ENCODE measurements at regions not wholly inside any gene's neighbourhood (a gene's known extent, or its start where the extent isn't known, plus 50 kb on each side); places are given as distances from the start of the nearest gene placed in this dataset.

DNA sequence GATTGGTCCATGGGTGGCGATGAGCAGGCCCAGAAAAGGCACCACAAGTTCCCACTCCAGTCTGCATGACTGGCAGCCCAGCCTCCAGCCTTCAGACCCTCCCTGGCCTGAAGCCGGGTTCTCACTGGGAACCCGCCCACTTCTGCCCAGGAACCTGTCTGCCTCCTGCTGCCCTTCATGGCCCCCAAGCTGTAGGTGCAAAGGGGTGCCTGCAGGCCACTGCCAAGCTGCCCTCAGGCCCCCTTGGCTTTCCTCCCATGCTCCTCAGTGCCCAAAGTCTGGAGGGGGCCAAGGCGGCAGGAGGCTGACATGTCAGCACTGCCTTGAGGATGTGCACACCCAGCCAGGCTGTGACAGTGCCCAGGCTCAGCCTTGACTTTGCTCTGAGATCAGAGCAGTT is 488.5 kb upstream of the THBS1 start:
- Histone ChIP-seq H3K9me3 (ENCODE audit: control insufficient read depth, insufficient read depth, low read depth, low read length) (no peaks in the 10 kb centered on the region), H3K4me3 (ENCODE audit: low read depth in 2 of 2, low read length in 2 of 2) (no peak overlapping the region), H3K36me3 (ENCODE audit: control insufficient read depth, insufficient read depth, low read length) (no peaks in the 10 kb centered on the region), H3K27ac (ENCODE audit: low read length) (no peak overlapping the region), H3K4me1 (ENCODE audit: control insufficient read depth, insufficient read depth, low read length) (no peaks in the 10 kb centered on the region), H3K27me3 (ENCODE audit: control insufficient read depth, insufficient read depth, low read length) (no peaks in the 10 kb centered on the region)
- ATAC-seq (no peak), DNase-seq (ENCODE audit: low read depth, low spot score) (no peak)
- in situ Hi-C loops (cut with HindIII; ENCODE audit: low pct_unique_long_range_greater_than_20kb, low sequenced_read_pairs) (no loop called here), intact Hi-C loops (cut with micrococcal nuclease; ENCODE audit: unreplicated experiment) (no loop called here)
- CTCF ChIA-PET, result no interaction called here
- POLR2A ChIA-PET, result no interaction called here
- TF ChIP-seq SIN3A (IDR thresholded peaks at IDR 0.05; ENCODE audit: borderline replicate concordance, insufficient read depth, low read depth, low read length) (no peak), TCF7L2 (IDR thresholded peaks at IDR 0.05; ENCODE audit: low read depth, low read length) (no peak), POLR2AphosphoS5 (IDR thresholded peaks at IDR 0.05; ENCODE audit: low read depth, low read length) (no peak)
- TF ChIP-seq, protein P1, sequence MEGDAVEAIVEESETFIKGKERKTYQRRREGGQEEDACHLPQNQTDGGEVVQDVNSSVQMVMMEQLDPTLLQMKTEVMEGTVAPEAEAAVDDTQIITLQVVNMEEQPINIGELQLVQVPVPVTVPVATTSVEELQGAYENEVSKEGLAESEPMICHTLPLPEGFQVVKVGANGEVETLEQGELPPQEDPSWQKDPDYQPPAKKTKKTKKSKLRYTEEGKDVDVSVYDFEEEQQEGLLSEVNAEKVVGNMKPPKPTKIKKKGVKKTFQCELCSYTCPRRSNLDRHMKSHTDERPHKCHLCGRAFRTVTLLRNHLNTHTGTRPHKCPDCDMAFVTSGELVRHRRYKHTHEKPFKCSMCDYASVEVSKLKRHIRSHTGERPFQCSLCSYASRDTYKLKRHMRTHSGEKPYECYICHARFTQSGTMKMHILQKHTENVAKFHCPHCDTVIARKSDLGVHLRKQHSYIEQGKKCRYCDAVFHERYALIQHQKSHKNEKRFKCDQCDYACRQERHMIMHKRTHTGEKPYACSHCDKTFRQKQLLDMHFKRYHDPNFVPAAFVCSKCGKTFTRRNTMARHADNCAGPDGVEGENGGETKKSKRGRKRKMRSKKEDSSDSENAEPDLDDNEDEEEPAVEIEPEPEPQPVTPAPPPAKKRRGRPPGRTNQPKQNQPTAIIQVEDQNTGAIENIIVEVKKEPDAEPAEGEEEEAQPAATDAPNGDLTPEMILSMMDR (IDR thresholded peaks at IDR 0.05), result no peak
- TF ChIP-seq, protein P2, sequence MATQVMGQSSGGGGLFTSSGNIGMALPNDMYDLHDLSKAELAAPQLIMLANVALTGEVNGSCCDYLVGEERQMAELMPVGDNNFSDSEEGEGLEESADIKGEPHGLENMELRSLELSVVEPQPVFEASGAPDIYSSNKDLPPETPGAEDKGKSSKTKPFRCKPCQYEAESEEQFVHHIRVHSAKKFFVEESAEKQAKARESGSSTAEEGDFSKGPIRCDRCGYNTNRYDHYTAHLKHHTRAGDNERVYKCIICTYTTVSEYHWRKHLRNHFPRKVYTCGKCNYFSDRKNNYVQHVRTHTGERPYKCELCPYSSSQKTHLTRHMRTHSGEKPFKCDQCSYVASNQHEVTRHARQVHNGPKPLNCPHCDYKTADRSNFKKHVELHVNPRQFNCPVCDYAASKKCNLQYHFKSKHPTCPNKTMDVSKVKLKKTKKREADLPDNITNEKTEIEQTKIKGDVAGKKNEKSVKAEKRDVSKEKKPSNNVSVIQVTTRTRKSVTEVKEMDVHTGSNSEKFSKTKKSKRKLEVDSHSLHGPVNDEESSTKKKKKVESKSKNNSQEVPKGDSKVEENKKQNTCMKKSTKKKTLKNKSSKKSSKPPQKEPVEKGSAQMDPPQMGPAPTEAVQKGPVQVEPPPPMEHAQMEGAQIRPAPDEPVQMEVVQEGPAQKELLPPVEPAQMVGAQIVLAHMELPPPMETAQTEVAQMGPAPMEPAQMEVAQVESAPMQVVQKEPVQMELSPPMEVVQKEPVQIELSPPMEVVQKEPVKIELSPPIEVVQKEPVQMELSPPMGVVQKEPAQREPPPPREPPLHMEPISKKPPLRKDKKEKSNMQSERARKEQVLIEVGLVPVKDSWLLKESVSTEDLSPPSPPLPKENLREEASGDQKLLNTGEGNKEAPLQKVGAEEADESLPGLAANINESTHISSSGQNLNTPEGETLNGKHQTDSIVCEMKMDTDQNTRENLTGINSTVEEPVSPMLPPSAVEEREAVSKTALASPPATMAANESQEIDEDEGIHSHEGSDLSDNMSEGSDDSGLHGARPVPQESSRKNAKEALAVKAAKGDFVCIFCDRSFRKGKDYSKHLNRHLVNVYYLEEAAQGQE (IDR thresholded peaks at IDR 0.05; ENCODE audit: insufficient read depth in 1 of 2, low read depth in 2 of 2, low read length in 1 of 2), result no peak
- BruUV-seq (replicated peaks), result no TSS peak

DNA sequence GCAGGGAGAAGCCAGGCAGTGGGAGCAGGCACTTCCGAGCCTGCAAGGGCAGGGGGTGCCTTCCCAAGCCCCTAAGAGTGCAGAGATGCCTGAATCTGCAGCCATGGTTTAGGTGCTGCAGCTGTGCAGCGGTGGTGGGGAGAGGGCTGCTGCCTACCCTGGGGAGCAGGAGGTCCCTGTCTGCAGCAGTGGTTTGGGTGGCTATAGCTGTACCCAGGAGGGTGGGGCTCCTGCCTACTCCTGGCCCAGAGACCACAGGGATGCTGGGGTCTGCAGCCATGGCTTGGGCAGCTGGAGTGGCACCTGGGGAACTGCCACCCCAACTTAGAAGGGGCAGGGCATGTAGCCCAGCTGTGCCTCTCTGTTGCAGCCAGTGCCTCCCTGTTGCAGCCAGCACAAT is 488.1 kb upstream of the THBS1 start:
- Histone ChIP-seq H3K9me3 (ENCODE audit: control insufficient read depth, insufficient read depth, low read depth, low read length) (no peaks in the 10 kb centered on the region), H3K36me3 (ENCODE audit: control insufficient read depth, insufficient read depth, low read length) (no peaks in the 10 kb centered on the region), H3K4me1 (ENCODE audit: control insufficient read depth, insufficient read depth, low read length) (no peaks in the 10 kb centered on the region), H3K27ac (ENCODE audit: low read length) (no peak overlapping the region), H3K4me3 (ENCODE audit: low read depth in 2 of 2, low read length in 2 of 2) (no peak overlapping the region), H3K27me3 (ENCODE audit: control insufficient read depth, insufficient read depth, low read length) (no peaks in the 10 kb centered on the region)
- intact Hi-C loops (cut with micrococcal nuclease; ENCODE audit: unreplicated experiment), result no loop called here
- ChIA-PET POLR2A (no interaction called here), CTCF (no interaction called here)
- ATAC-seq (no peak), DNase-seq (ENCODE audit: low read depth, low spot score) (no peak)
- in situ Hi-C loops (cut with HindIII; ENCODE audit: low pct_unique_long_range_greater_than_20kb, low sequenced_read_pairs), result no loop called here
- TF ChIP-seq, protein P1 (IDR thresholded peaks at IDR 0.05), result no peak
- TF ChIP-seq SIN3A (IDR thresholded peaks at IDR 0.05; ENCODE audit: borderline replicate concordance, insufficient read depth, low read depth, low read length) (no peak), TCF7L2 (IDR thresholded peaks at IDR 0.05; ENCODE audit: low read depth, low read length) (no peak), POLR2AphosphoS5 (IDR thresholded peaks at IDR 0.05; ENCODE audit: low read depth, low read length) (no peak)
- TF ChIP-seq, protein P2 (IDR thresholded peaks at IDR 0.05; ENCODE audit: insufficient read depth in 1 of 2, low read depth in 2 of 2, low read length in 1 of 2), result no peak
- no TSS peak for BruUV-seq (replicated peaks)

Measured in Panc1 (cell line).